Renal cortical epithelial cell (primary cell): ENCODE measurements at regions not wholly inside any gene's neighbourhood (a gene's known extent, or its start where the extent isn't known, plus 50 kb on each side); places are given as distances from the start of the nearest gene placed in this dataset.

Experiments used
- DNase-seq: peaks from one replicate; pipeline ENCODE4 v3.0.0-alpha.2; 2011; ENCODE audit warnings: low read depth

GRCh38 chr15:58324533-58324932 is 107.3 kb upstream of the LIPC start:
- DNase-seq, result no peak

DNA sequence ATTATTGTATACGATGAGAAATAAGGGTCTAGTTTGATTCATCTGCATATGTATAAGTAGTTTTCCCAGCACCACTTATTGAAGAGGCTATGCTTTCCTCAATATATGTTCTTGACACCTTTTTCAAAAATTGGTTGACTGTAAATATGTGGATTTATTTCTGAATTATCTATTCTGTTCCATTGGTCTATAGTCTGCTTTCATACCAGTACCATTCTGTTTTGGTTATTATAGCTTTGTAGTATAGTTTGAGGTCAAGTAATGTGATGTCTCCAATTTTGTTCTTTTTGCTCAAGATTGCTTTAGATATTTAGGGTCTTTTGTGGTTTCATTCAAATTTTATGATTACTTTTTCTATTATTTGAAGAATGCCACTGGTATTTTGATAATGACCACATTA is 103.8 kb upstream of the LIPC start:
- DNase-seq, result no peak

GRCh38 chr15:58329211-58329610 is 102.6 kb upstream of the LIPC start:
- no peak for DNase-seq

DNA sequence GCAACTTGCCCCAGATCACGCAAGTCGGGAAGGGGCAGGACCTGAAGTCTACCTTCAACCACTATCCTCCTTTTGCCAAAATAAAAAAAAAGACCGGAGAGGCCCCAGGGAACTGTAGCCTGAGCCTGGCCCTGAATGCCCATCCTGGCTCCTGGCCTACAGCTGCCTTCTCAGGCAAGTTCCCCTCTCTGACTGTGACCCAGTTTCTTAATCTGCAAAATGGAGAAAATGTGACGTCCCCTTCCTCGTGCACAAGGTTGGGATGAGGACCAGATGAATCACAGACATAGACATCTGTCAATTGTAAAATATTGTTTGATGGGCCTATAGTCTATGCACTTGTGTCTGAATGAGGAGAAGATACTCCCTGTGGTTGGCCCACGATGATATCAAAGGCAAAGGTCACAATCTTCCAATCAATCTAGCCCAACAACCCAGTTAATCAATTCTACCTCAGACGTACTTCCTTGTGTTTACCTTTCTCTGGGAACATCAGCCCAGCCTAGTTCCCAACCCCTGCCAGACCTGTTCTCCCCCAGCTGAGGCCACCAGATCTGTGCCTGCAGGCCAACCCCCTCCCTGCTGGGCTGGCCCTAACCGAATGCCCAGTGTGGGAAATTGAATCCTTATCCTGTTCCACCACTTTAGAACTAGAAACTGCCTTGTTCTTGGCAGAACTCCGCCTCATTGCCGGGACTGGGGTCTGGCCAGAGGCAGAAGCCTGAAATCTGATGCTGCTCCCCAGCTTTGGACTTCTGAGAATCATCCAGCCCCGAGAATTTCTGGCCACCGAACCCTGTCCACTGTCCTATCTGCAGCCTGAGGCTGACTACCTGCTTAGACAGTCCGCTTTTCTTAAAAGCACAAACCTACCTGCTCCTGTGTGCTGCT is 101.8 kb upstream of the LIPC start:
- DNase-seq, result peak; percentile 61

DNA sequence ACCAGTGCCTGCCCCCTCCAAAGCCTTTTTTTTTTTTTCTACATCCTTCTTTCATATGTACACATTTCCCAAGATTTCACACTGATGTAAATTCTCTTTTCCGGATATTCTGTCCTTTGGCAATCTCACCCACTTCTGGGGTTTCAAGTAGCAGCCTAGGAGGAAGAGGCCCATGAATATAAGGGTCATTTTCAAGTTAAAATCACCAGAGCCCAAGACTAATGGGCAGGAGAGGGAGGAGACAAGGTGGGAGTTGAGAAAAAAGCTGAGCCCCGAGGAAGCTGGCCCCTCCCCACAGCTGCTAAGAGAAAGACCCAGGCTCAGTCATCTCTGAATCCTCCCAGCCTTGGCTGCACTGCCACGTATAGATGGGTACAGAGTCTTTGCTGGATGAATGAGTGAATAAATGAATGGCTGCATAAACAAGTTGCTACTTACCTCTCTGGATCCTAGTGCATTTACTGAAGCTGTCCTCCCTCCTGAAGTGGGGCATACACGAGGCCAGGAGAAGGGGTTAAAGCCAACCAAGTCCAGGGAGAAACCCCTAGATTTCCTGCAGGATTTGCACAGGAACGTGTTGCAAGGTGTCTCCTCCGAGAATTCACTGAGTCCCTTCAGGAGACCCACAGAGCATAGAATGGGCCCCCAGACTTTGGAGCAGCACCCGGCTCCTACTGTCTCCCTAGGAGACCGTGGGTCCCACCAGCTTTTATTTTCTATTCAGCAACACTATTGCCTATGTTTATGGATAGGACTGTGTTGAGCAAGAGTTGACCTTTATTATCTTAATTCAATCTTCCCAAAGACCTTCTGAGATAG is 100.8 kb upstream of the LIPC start:
- DNase-seq, result no peak

DNA sequence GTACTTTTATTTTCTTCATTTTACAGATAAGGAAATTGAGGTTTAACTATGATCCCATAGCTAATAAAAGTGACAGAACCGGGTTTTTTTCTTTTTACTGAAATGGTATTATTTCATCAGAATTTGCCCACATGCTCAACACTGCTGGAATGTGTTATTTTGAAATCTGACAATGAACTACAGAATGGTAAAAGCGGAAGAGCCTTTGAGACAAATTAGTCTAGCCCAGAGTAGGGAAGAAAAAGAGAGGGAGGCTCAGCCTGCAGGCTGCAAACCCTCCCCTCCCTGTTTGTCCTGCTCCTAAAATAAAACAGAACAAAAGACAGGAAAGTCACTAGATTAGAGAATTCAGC is 100.3 kb upstream of the LIPC start:
- peak; percentile 78 for DNase-seq

GRCh38 chr15:58331913-58332675 is 99.7 kb upstream of the LIPC start:
- DNase-seq, result peak; percentile 99

DNA sequence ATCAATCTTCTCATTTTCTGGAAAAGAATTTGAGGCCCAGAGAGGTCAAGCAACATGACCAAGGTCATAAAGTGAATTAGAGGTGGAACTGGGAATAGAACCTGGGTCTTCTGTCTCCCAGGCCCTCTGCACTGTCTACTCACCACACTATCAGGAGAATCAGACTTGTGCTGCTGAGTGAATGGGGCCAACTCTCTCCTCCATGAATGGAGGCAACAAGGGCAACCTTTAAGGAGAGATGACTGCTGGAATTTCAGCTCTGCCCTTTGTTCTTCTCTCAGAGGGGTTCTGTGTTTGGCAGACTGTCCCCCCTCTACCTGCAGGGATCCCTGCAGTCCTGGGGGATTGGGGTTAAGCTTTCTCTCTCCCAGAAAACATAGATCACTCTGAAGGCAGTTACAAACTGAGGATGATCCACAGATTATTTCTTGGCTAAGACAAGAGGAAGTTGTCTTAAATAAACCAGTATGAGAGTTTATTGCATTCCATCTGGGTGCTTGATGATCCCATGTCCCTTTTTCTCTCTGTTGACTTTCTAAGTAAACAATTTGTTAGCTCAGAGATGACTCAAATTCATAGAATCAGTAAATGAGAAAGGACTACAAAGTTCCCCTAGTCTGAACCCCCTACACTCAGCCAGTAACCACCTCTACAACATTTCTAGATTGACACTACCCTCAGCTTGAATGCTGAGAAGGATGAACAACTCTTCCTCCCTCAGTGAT is 99.0 kb upstream of the LIPC start:
- DNase-seq, result peak; percentile 95

GRCh38 chr15:58334803-58335202 is 97.0 kb upstream of the LIPC start:
- DNase-seq, result no peak

GRCh38 chr15:58336161-58336560 is 95.6 kb upstream of the LIPC start:
- peak; percentile 83 for DNase-seq

DNA sequence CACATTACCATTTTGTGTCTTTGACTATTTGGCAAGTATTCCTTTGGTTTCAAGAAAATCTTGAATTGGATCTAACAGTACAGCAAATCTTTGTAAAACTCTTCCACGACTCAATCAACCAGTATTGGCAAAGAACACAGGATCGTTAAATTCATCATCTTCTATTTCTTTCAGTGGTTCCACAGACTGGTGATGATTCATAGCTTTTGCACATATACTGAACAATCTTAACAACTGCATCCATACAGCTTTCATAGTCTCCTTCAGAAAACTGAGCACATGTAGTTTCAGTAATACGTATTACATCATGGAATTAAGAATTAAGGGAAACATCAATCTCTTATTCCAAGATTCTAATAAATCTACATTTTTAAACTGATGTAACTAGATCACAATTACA is 91.6 kb upstream of the LIPC start:
- DNase-seq, result peak; percentile 46

GRCh38 chr15:58342508-58342907 is 89.3 kb upstream of the LIPC start:
- no peak for DNase-seq

DNA sequence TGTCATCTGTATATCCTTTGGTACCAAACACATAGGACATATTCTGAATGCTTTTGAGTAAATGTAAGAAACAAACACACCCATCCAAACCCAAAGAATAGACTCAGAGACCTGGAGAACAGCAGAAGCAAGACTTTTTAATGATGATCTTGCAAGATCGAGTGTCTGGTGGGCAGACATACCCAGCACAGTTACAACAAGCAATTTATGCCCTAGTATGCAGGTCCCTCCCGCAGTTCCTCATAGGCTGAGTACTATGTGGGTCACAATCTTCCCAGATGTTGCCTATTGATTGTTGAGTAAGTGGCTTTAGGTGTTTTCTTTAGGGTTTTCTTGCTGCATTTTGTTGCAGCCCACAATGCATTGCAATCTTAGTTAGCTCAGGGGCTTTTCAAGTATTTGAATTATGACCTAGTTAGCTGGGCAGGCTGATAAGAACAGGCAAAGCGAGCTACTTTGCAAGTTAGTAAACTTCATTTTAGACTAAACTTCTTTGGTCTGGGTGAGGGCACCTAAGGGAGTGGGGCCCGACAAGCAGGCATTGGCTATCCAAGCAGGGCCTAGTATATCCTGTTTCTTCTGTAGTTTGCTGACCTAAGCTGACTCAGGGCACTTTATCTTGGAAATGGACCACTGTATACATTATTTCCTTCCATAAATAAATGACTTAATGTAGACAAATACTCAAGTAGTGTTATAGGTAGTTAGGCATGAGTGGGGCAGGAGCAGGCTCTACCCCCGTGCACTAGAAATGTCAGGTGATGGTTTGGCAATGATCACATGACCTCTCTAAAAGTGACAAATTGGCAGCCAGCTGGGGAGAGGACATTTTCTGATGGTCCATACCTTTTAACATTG is 87.3 kb upstream of the LIPC start:
- DNase-seq, result no peak

GRCh38 chr15:58346361-58346760 is 85.4 kb upstream of the LIPC start:
- peak; percentile 76 for DNase-seq

DNA sequence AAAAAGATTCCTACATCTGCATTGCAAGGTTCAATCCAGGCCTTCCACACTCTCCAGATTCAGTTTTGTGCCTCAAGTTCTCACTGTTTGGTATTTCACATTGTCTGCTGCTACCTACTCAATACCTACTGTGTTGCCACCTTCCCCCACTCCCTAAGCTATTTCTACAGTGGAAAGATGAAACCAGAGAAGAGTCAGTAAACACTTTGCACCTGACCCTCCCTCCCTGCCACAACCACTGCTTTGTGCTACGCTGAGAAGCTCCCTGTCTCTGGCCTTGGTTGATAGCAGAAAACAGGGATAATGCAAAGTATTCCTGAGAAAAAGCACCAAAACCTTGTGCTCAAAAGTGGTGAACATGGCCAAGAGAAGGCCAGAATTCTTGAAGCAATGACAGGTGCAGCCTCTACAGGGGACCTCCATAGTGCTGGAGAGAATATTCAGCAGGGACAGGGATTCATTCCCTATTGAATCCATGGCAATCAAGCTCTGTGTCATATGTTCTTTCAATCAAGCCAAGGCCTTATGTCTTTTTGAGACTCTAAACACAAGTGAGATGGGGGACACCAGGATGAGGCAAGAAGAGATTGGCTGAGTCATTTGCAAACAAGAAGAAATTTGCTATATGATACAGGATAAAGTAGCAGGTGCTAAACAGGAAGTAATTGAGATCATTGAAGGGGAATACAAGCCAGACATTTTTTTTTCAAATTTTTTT is 83.5 kb upstream of the LIPC start:
- no peak for DNase-seq

DNA sequence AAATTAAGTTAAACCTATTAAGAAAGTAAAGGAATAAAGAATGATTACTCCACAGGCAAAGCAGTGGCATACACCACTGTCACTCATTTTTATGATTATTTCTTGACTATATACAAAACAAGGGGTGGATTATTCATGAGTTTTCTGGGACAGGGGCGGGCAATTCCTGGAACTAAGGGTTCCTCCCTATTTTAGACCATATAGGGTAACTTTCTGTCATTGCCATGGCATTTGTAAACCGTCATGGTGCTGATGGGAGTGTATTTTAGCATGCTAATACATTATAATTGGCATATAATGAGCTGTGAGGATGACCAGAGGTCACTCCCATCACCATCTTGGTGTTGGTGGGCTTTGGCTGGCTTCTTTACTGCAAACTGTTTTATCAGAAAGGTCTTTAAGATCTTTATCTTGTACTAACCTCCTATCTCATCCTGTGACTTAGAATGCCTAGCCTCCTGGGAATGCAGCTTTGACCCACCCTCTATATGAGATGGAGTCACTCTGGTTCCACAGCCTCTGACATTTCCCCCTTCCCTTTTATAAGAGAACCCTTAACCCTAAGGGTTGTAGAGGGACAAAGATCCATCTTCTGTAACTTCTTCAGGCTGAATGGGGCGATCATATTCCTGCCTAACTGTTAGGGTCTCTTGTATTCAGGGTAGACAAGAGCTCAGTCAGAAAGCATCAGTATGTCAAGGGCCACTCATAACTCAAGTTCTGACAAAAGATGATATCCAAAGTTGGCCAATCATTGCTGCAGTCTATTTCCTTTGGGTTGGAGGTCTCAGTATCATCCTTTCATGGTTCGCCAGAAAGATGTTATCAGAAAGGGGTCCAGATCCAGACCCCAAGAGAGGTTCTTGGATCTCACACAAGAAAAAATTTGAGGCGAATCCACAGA is 79.5 kb upstream of the LIPC start:
- no peak for DNase-seq

DNA sequence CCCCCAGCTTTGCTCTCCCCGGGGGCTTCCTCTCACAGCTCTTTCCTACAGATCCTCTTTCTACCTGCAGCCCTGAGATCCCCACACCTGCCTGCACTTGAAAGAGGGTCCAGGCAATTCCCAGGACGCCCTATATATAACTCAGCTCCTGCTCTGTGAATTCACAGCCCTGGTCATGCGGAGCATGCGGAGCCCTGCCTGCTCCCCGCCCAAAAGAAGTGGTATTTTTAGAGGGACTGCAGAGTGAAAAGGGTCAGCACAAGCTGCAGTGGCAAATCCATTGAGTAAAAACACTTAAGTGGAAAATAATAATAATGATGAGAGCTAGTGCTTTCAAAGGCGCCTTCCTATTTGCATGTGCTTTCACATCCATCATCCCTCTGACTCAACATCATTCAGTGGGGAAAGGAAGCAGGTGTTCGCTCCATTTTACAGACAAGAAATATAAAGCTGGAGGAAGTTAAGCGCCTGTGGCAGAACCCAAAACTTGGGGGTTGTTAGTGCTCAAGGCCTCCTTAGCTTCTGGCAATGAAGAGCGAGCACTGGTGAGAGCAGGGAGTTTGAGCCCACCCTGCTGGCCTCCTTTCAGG is 76.3 kb upstream of the LIPC start:
- DNase-seq, result no peak

GRCh38 chr15:58355973-58356372 is 75.8 kb upstream of the LIPC start:
- DNase-seq, result no peak
